Stomach smooth muscle (tissue), 2 donors: ENCODE measurements at regions not wholly inside any gene's neighbourhood (a gene's known extent, or its start where the extent isn't known, plus 50 kb on each side); places are given as distances from the start of the nearest gene placed in this dataset.

Experiments
- H3K27ac ChIP-seq: one replicate; pipeline ENCODE4 v1.7.0; 2013; ENCODE audit warnings: mild to moderate bottlenecking, low read length, inconsistent platforms
- H3K27me3 ChIP-seq, 2 donors: one replicate each; pipeline ENCODE4 v1.7.0; 2013; ENCODE audit warnings: low read length in 2 of 2; ENCODE audit not compliant: insufficient read depth in 2 of 2, control insufficient read depth in 1 of 2
- H3K36me3 ChIP-seq, 2 donors: one replicate each; pipeline ENCODE4 v1.7.0; 2013; ENCODE audit warnings: low read length in 2 of 2; ENCODE audit not compliant: control insufficient read depth in 2 of 2, insufficient read depth in 2 of 2
- H3K4me1 ChIP-seq: one replicate; pipeline ENCODE4 v1.7.0; 2013; ENCODE audit warnings: low read length; ENCODE audit not compliant: control insufficient read depth, insufficient read depth
- H3K4me3 ChIP-seq, 2 donors: one replicate each; pipeline ENCODE4 v1.7.0; 2013; ENCODE audit warnings: low read length in 2 of 2
- H3K9ac ChIP-seq, 2 donors: one replicate each; pipeline ENCODE4 v1.7.0; 2013; ENCODE audit warnings: low read length in 2 of 2, mild to moderate bottlenecking in 1 of 2
- H3K9me3 ChIP-seq, 2 donors: one replicate each; pipeline ENCODE4 v1.7.0; 2013; ENCODE audit warnings: low read length in 2 of 2; ENCODE audit not compliant: control insufficient read depth in 2 of 2
- donor health status: healthy.
- donor health status: Pancreatic carcinoma.

DNA sequence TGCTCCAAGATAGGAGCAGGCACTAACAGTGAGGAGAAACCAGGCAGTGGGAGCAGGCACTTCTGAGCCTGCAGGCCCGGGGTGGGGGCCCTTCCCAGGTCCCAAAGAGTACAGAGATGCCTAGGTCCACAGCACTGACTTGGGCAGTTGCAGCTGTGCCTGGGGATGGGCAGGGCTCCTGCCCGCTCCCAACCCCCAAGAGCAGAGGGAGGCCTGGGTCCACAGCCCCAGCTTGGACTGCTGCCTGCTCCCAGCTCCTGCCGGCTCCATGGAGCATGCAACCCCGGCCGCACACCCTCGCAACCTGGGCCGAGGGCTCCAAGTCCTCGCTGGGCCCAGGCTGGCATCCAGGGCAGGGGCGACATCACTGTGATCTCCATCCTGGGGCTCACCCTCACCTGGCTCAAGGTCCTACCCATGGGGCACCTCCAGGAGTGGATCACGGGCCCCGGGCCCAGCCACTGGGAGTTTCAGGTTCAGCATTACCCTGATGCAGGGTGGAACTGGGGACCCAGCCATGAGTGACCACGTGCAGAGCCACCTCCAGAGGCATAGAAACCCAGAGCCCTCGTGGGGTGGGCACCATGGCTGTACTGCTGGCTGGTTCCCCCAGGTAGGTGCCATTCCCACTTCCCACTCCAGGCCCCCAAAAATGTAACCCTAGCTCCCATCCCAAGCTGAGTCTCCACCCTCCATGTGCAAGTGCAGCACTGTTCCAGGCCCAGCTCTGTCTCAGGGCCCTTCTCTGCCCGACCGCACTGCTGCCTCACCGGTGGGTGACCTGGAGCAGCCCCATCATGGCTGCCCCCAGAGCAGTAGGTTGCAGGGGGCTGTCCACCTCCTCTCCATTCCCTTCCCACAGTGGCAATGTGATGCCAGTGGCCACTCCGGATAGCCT, 325.6 kb downstream of the NR4A2 start:
- Histone ChIP-seq H3K9me3 (no peaks in the 10 kb centered on the region), H3K9ac (no peak overlapping the region), H3K4me1 (no peaks in the 10 kb centered on the region), H3K27me3 (no peaks in the 10 kb centered on the region), H3K27ac (no peak overlapping the region), H3K4me3 (no peak overlapping the region), H3K36me3 (no peaks in the 10 kb centered on the region)

DNA sequence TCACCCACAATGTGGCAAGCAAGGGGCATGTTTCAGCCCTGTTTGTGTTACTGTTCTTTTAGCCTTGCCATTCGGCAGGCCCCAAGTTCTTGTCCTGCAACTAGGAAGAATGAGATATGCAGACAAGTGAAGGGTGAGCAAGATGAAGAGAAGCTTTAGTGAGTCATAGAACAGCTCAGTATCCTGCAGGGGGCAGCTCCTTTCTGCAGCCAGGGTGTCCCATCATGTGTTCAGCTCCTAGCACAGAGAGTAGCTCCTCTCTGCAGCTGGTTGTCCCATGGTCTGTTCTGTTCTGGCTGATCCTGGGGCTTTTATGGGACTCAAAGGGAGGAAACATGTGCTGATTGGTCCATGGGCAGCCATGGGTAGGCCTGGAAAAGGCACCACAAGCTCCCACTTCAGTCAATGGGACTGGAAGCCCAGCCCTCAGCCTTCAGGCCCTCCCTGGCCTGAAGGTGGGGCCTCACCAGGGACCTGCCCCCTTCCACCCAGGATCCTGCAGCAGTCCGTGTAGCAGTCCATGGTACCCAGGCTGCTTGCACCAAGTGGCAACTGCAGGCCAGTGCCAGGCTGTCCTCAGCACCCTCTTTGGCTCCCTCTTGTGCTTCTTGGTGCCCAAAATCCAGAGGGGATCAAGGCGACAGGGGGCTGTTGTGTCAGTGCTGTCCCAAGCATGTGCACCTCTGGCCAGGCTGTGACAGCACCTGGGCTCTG, 326.4 kb downstream of the NR4A2 start:
- Histone ChIP-seq H3K9me3 (no peaks in the 10 kb centered on the region), H3K27ac (no peak overlapping the region), H3K27me3 (no peaks in the 10 kb centered on the region), H3K4me3 (no peak overlapping the region), H3K4me1 (no peaks in the 10 kb centered on the region), H3K9ac (no peak overlapping the region), H3K36me3 (no peaks in the 10 kb centered on the region)

DNA sequence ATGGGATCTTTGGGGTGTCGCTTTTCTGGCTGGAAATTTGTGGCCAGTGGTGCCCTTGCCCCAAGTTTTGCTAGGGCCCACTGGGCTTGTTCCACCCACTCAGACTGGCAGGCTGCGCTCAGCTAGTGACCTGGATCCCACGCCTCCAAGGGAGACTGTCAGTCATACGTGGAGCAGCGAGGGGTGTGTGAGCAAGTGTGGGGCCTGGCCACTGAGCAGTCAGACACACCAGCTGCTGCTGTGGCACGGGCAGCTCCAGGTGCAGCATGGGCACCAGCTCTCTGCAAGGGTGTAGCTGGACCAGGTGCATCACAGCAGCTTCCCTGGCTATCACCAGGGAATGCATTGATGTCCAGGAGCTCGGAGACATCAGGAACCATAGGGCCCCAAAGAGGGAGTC, 327.0 kb downstream of the NR4A2 start:
- H3K27me3 ChIP-seq = no peaks in the 10 kb centered on the region
- H3K4me3 ChIP-seq = no peak overlapping the region
- no peaks in the 10 kb centered on the region for H3K4me1 ChIP-seq
- no peaks in the 10 kb centered on the region for H3K36me3 ChIP-seq
- no peak overlapping the region for H3K9ac ChIP-seq
- no peaks in the 10 kb centered on the region for H3K9me3 ChIP-seq
- no peak overlapping the region for H3K27ac ChIP-seq

DNA sequence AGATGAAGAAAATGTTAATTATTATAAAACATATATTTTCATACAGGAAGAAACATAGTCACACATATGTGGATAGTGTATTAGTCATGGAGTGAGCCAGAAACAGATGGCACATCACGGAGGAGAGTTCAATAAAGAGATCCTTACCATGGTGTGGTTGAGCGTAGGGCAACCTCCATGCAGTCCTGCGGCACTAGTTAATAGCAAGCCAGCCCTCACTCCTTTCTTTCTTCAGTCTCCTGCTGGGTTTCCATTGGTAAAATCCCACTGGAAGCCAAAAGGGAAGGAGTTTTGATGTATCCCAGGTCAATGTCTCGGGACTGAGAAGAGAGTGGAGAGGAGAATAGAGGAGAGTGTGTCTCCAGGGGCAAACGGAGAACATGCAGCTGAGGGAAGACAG, 328.1 kb downstream of the NR4A2 start:
- no peak overlapping the region for H3K27ac ChIP-seq
- H3K27me3 ChIP-seq = no peaks in the 10 kb centered on the region
- no peaks in the 10 kb centered on the region for H3K36me3 ChIP-seq
- H3K4me3 ChIP-seq = no peak overlapping the region
- H3K9ac ChIP-seq = no peak overlapping the region
- H3K9me3 ChIP-seq = no peaks in the 10 kb centered on the region
- H3K4me1 ChIP-seq = no peaks in the 10 kb centered on the region

DNA sequence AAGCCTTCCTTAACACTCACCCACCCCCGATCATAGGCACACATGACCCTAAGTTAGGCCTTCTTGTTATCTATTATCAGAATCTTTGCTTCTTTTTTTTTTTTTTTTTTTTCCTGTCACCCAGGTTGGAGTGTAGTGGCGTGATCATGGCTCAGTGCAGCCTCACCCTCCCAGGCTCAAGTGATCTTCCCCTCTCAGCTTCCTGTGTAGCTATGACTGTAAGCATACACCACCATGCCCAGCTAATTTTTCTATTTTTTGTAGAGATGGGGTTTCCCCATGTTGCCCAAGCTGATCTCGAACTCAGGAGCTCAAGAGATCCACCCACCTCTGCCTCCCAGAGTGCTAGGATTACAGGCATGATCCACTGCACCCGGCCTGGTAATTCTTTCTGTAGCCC, 328.7 kb downstream of the NR4A2 start:
- no peak overlapping the region for H3K4me3 ChIP-seq
- no peak overlapping the region for H3K9ac ChIP-seq
- H3K27me3 ChIP-seq = no peaks in the 10 kb centered on the region
- H3K4me1 ChIP-seq = no peaks in the 10 kb centered on the region
- no peaks in the 10 kb centered on the region for H3K36me3 ChIP-seq
- H3K27ac ChIP-seq = no peak overlapping the region
- H3K9me3 ChIP-seq = no peaks in the 10 kb centered on the region

DNA sequence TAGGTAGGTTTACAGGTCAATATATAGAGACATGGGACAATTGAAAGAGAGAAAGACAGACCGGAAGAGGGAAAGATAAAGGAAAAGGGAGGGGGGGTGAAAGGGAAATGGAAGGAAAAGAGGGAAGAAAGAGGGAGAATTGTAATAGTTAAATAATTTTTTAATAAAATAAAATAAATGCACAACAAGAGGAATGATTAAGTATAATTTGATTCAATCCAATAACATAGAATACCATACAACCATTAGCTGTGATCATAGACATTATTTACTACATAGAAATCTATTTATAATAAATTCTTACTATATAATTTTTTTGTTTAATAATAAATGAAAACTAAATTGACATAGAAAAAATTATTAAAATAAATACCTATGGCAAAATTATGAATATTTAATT, 330.7 kb downstream of the NR4A2 start:
- H3K9me3 ChIP-seq = no peaks in the 10 kb centered on the region
- H3K27ac ChIP-seq = no peak overlapping the region
- no peaks in the 10 kb centered on the region for H3K36me3 ChIP-seq
- no peak overlapping the region for H3K9ac ChIP-seq
- H3K4me3 ChIP-seq = no peak overlapping the region
- no peaks in the 10 kb centered on the region for H3K27me3 ChIP-seq
- no peaks in the 10 kb centered on the region for H3K4me1 ChIP-seq

DNA sequence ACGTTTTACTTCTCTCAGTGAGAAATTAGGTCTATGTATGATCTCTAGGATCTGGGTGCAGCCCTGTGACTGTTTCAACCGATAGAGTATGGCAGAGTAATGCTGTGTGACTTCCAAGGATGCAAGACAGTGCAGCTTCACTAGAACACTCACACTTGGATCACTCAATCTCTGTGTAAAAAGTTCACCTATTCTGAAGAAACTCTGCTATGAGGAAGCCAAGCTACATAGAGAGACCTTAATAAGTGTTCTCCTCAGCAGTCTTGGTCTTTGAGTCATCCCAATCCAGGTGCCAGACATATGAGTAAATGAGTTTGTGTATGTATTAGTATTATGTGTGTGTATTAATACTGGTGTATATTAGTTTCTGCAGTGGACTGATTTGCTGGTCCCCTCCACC, 335.0 kb downstream of the NR4A2 start:
- H3K27me3 ChIP-seq = no peaks in the 10 kb centered on the region
- H3K27ac ChIP-seq = no peak overlapping the region
- H3K4me1 ChIP-seq = no peaks in the 10 kb centered on the region
- H3K4me3 ChIP-seq = no peak overlapping the region
- H3K9me3 ChIP-seq = no peaks in the 10 kb centered on the region
- no peaks in the 10 kb centered on the region for H3K36me3 ChIP-seq
- H3K9ac ChIP-seq = no peak overlapping the region

DNA sequence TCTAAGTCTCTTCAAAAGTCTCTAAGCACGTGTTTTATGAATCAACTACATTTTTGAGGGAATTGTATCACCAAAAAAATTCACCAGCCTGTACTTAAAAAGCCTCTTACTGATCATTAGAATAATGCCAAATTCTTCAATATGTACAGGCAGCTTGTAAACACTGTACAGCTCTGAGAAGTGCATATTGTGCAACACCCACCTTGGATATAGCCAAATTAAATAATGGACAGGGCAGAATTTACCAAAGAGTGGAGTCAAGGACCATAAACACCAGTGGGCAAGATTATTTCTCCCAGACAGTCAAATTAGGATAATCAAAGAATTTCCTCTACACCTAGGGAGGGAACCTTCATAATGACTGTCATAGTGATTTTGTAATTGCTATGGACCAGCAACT, 338.2 kb downstream of the NR4A2 start:
- Histone ChIP-seq H3K36me3 (no peaks in the 10 kb centered on the region), H3K4me3 (no peak overlapping the region), H3K9ac (no peak overlapping the region), H3K4me1 (no peaks in the 10 kb centered on the region), H3K27ac (no peak overlapping the region), H3K9me3 (no peaks in the 10 kb centered on the region), H3K27me3 (no peaks in the 10 kb centered on the region)

DNA sequence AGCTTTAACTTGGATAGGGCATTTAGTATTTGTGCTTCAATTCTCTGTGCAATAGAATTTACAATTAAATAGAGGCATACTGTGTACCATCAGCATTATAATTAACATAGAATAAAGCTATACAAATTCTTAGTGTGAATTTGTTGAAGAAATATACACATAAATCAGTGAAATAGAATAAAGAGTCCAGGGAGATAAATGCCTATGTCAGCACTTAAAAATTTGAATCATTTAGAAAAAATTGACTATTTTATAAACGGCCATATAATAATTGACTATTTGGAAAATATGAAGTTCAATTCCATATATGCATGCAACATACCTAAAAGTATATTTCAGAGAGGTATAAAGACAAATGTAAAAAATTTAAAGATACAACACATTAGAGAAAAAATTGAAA, 348.7 kb downstream of the NR4A2 start:
- Histone ChIP-seq H3K4me1 (no peaks in the 10 kb centered on the region), H3K27ac (no peak overlapping the region), H3K9ac (no peak overlapping the region), H3K9me3 (peaks cover 0 to 4% of the 10 kb centered on the region in 2 donors), H3K27me3 (no peaks in the 10 kb centered on the region), H3K4me3 (no peak overlapping the region), H3K36me3 (no peaks in the 10 kb centered on the region)

DNA sequence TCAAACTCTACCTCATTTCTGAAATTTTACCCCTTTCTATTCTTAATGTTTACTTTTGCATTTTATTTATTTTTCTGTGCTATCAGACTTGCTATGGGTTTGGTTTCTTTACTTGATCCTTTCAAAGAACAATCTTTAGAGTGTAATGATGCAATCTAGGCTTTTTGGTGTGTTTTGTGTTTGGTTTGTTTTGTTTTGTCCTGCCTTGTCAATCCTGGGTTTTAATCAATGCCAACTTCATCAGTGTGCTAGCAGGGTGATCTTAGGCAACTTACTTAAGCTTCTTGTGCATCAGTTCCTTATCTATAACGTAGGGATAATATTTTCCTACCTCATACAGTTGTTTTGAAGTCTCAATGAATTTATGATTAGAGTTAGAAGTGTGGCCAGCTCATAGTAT, 350.4 kb downstream of the NR4A2 start:
- Histone ChIP-seq H3K9ac (no peak overlapping the region), H3K4me3 (no peak overlapping the region), H3K36me3 (no peaks in the 10 kb centered on the region), H3K9me3 (peaks cover 0 to 4% of the 10 kb centered on the region in 2 donors), H3K27ac (no peak overlapping the region), H3K4me1 (no peaks in the 10 kb centered on the region), H3K27me3 (no peaks in the 10 kb centered on the region)
